HG02885 (cell line): ENCODE measurements at regions not wholly inside any gene's neighbourhood (a gene's known extent, or its start where the extent isn't known, plus 50 kb on each side); places are given as distances from the start of the nearest gene placed in this dataset.

Experiments
- ATAC-seq: cut with Tn5 transposase; IDR thresholded peaks from one replicate; pipeline ENCODE4 v1.9.1; 2021; ENCODE audit warnings: mild to moderate bottlenecking; ENCODE audit not compliant: unreplicated experiment, poor library complexity

DNA sequence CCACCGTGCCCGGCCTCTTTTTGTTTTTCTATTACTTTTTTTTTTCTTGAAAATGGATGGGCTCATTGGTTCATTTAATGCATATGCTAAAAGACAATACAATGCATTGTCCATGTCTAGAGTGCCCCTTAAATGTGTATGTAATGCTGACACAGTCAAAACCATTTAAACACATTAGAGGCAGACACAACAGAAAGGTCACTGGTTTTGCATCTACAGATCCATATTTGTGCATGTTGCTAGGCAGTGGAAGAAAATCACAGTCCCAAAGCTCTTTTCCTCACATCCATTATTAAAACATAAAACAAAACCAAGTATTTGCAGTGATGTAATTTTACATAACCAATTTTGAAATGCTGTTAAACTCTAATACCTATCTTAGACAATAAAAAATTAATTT, 389.0 kb downstream of the TAF11L14 start:
- ATAC-seq = no peak

DNA sequence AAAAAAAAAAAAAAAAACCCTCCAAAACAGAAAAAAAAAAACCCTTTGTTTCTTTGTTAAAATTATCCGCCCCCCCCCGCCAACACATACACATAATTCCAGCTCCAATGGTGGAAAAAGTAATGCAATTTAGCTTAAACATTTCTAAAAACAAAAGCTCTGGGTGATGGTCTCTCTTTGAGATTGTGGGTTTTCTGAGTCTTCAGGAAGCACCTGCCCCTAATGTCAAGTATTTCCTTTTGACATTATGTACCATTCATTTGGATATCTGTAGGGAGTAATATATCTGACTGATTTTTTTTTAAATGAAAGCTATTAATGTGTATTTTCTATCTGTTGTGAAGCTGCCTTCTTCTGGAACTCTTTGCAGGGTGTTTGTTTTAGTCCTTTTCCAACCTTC, 389.7 kb downstream of the TAF11L14 start:
- ATAC-seq = no peak

DNA sequence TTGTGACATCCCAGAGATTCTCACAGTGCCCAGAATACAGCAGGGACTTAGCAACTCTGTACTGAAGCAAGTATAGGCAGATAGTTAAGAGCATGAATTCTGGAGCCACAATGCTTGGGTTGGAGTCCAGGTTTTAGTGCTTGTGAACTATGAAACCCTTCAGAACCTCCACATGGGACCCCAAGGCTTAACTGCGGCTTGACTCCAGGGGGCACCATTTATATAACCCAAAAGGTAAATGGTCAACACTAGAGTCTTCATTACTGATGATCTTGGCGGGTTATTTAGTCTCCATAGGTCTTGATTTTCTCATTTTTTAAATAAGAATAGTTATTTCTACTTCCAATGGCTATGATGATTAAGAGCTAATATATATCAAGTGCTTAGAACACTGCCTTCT, 390.3 kb downstream of the TAF11L14 start:
- ATAC-seq = no peak

DNA sequence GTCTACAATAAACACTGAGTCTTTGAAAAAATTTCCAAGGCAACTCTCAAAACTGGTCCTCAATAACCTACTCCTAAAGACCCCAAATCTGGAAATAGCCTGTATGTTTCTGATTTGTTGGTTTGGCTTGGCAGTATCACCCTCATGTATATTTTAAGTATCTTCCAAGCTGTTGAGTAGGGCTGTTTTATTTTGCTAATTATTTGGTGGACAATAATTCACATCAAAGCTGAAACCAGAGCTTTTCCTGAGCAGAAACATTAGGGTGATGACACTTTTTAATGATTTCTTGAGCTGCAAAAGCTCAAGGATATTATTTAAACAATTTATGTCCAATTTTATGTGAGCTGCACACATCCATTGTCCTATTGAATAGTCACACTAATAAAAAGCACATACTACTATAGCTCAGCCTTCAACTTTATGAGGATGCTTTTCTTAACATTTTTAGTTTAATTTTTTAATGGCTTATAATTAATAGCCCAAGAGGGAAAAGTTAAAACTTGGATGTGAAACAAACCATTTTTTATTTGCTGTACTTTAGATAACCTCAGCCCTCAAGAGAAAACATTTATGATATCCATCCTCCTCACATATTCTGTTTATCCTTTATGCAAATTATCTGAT, 393.1 kb downstream of the TAF11L14 start:
- ATAC-seq = no peak

DNA sequence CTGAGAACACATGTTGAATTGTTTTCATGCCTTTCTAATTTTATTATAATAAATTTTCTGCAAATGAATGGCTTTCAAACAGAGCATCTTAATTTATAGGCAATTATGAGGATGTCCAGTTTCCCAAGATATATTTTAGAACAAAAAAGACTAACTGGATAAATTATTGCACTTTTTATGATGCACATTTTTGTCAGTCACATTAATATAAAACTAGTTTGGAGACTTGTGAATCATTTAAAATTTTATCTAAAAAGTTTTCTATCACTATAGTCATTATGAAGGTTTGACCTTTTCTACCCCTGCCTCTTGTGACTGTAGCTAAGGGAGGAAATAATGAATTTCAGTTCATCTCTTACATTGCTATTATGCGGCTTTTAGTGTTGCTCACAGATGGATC, 393.8 kb downstream of the TAF11L14 start:
- ATAC-seq = no peak

DNA sequence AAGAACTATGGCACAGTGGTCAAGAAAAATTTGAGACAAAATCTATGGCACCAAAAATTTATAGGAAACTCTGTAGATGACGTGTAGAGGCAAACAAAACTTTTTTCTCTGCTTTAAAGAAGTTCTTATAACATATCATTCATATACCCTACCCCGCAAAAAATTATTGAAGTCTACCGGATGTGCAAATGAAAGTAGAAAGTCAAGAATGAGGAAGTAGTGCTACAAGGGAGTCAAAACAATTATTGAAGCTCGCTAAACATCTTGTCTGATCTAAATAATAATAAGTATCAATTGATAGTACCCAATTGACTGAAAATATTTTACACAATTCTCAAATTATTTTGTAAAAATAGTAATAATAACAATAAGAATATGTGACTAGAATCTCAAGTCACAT, 398.5 kb downstream of the TAF11L14 start:
- ATAC-seq = no peak

DNA sequence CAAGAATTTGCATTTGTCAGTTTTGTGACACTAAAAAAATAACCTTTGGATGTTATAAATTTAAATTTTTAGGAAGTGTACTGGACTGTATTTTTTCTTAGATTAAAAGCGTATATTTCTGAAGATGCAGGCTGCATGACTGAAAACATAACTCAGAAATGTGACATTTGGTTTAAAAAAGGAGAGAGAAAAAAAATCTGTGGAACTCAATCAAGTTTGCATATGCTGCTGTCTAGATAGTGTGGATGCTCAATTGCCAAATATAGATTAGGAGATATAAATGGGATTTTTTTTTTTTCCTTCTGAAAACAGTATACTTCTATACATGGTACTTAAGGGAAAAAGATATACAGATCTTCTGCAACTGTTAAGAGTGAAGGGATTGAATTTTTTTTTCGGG, 402.3 kb downstream of the TAF11L14 start:
- no peak for ATAC-seq

DNA sequence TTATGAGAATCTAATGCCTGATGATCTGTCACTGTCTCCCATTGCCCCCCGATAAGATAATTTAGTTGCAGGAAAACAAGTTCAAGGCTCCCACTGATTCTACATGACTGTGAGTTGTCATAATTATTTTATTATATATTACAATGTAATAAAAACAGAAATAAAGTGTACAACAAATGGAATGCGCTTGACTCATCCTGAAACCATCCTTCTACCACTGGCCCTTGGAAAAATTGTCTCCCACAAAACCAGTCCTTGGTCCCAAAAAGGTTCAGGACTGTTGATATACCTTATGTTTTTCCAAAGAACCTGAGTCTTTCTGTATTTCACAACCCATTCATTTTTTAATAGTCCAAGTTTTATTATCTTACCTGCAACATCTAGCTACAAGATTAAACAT, 403.5 kb downstream of the TAF11L14 start:
- no peak for ATAC-seq

DNA sequence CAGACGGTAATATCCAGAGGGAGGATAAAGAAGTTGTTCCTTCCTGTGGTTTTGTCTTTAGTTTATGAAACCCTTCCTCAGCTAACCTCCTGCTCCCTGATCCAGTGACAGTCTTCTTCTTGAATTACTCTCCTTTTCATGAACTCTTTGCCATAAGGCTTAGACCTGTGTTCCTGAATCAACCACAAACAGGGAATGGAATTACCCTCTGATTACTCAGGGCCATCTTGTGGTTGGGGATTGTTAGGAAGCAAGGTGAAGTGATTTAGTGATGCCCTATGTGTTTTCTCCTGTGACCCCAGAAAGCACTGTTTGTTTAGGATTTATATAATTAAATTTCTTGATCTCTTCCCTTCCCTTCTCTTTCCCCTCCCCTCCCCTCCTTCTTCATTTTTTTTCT, 409.1 kb downstream of the TAF11L14 start:
- no peak for ATAC-seq

DNA sequence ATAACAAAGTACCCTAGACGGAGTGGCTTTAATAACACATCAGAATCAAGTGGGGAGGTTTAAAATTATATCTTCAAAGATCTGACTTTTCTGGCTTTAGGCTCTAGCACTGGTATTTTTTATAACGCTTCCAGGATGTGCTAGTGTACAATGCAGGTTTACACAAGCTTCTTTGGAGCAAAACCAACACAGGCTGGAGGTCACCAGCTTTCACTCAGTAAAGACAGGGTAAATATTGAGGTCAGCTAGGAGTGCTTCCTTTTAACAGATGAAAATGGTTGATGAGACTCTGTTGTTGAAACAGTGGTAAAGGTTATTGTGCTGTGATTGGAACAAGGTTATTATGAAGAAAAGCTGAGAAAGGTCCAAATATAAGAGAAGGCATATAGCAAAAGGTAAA, 414.2 kb downstream of the TAF11L14 start:
- ATAC-seq = no peak

DNA sequence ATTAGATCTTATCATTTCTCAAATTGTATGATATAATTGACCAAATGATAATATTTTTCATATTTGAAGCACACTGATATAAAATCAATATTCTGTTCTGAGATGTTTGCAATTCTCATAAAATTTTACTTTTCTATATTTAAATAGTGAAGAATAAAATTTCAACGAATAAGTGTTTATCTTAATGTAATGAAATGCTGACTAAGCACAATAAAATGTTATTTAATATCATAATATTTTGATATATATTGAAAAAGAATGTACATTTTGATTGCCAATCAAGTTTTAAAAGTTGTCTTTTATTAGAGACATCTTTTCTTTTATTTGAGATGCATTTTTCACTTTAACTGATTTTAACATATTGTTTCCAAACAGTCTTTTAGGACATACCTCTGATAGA, 416.1 kb downstream of the TAF11L14 start:
- ATAC-seq = no peak

DNA sequence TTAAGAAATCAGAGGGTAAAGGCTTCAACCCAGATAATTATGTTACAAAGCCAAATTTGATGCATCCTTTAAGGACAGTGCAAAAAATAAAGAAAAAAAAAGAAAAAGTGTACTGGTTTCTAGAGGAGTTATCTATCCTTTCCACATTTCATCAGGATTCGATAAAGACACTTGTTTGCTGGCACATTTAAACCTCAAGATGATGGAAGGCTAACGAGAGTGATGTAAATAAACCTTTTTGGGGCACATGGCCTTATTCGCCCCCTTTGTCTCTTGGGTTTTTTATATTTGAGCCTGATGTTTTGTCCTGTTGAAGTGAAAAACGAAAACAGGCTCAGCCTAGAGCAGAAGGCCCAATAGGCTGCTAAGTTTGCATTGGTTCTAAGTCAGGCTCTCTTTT, 416.5 kb downstream of the TAF11L14 start:
- no peak for ATAC-seq

DNA sequence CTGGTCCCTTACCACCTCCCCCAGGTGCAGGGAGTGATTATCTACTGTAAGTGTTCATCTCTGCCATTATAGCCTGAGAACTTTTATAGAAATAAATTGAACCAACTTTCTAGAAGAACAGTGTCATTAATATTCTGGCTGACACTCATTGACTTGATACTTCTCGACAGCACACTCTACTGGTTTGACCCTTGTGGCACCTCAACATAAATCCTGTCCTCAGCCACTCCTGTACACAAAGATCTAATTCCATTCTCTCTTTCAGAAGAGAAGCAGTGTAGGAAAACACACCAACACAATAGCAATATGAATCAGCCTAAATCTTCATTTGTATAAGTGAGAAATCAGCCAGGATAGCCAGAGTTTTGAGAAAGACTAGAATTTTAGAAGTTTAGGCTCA, 417.7 kb downstream of the TAF11L14 start:
- ATAC-seq = no peak

DNA sequence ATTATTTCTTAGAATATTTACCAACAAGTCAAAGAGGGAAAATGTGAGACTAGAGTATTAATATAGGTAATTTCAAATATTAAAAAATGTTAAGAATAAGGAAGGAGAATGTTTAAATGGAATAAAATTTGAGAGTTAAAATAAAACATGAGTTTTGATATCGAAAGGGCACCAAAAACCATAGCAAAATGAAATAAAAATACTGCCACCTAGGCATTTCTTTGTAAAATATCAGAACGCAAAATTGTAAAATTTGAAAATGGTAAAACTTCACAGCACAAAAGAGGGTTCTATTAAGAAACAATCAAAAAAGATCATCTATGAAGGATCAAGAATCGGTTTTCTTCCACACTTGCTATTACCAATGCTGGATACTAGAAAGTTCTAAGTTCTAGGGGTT, 418.3 kb downstream of the TAF11L14 start:
- ATAC-seq = no peak

DNA sequence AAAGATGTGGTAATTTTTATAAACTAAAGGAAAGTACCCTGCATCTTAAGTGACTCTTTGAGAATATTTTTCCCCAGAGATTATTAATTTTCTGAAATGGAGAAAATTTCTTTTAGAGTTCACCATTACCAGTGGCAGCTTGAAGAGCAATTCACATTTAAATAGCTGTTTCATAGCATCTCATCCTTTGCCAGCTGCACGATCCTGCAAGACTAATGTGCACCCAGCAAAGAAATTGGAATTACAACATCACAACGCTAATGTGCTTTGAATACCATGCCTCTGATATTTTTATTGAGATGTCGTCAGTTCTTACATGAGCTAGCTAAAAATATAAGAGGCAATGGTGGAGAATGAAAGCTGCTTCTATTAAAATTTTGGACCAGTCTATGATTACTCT, 423.5 kb downstream of the TAF11L14 start:
- no peak for ATAC-seq

DNA sequence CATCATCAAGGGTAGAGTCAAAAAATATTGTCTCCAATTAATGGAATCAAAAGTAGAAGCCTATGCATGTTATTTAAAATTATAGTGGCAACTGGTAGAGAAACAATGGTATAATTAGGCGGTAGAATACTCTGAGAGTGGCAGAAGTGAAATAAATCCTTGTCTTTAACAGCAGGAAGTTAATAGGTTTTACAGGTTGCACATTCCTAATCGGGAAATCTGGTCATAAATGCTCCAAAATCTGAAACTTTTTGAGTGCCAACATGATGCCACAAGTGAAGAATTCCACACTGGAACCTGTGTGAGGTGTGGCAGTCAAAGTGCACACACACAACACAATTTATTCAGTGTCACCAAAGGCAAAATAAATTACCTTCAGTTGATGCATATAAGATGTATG, 433.4 kb downstream of the TAF11L14 start:
- ATAC-seq = no peak

DNA sequence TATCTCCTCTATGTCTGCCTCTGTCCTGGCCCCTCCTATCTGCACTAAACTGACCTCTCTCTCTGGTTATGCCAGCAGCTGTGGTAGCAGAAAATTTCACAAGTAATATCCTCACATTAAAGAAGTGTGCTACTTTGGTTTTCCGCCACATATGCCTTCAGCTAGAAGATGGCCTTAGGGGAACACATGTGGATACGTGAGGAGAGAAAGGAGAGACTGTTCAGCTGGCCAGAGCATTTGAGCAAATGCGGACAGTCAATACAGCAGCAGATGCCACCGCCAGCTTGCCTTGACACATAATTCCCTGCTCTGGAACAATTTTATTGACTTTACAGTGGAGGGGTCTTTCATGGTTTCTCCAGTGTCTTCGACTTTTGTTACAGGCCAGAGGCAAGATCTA, 434.6 kb downstream of the TAF11L14 start:
- ATAC-seq = no peak

DNA sequence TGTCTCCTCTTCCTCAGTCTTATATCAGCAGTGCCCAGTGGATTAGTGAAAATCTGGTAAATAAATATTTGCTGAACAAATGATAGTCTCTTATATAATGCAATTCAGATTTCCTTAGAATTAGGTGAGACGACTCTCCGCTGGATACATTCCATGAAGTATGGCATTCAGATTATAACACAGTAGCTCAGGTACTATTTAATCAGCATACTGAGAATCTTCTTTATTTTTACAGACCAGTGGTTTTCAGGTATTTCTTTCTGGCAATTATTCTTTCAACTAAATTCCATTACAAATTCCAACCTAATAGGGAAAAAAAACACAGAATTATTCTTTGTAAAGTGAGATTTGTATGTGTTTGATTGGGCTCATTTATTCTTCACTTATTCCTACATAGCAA, 435.5 kb downstream of the TAF11L14 start:
- no peak for ATAC-seq

DNA sequence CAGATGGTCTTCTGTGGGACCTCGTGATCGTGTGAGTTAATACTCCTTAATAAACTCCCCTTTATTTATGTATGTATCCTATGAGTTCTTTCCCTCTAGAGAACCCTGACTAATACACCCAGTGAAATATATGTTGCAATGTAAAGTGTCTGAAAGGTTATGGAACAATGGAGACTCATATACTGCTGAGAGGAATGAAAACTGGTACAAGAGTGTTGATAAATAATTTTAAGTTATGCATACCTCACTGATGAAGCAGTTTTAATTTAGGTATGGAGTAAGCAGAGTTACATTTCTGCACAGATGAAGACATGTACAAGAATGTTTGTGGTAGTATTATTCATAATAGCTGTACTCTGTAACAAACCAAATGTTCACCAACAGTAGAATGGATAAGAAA, 438.3 kb downstream of the TAF11L14 start:
- ATAC-seq = no peak

DNA sequence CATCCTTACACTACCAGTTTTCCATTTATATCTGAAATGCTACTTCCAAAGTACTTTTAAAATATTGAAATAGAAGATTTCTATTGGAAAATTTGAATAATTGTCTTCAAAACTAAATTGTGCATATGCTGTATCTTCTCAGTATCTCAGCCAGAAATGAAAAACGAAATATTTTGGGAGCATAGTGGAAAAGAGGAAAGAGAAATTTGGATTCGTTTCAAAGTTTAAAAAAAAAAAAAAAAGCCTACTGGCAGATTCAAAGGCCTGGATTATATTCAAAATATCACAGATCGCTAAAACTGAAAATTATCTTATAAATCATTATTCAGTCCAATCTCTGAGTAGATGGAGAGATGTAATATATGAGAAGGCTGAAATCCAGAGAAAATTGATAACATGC, 440.7 kb downstream of the TAF11L14 start:
- no peak for ATAC-seq

DNA sequence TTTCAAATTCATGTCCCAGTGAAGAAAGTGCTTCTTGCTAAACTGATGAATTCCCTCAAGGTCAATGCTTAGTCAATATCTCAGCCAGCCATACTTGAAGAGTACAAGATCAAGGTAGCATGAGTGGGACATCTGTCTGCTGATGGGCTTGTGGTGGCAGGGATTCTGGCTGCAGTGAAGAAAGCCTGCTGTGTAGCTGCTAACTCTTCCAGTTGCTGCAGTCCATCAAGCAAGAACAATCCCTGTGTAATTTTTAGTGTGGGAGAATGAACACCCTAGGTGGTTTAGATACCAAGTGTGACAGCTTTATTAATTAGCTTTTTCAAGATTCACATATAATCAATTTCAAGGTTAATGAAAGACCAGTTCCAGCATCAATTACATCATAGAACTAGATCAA, 443.9 kb downstream of the TAF11L14 start:
- ATAC-seq = no peak

DNA sequence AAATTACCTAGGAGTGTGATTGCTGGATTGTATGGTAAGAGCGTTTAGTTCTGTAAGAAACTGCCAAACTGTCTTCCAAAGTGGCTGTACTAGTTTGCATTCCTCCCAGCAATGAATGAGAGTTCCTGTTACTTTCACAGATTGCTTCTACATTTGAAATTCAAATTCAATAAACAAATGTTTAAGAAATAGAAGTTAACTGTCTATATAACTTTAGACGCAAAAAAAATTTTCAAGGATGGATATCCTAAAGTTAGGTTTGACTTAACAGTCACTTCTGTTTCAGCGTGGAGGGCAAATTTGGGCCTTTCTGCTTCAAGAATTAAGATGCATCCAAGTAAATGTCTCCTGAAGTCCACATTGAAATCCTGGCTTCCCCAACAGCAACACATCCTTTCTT, 445.6 kb downstream of the TAF11L14 start:
- no peak for ATAC-seq

DNA sequence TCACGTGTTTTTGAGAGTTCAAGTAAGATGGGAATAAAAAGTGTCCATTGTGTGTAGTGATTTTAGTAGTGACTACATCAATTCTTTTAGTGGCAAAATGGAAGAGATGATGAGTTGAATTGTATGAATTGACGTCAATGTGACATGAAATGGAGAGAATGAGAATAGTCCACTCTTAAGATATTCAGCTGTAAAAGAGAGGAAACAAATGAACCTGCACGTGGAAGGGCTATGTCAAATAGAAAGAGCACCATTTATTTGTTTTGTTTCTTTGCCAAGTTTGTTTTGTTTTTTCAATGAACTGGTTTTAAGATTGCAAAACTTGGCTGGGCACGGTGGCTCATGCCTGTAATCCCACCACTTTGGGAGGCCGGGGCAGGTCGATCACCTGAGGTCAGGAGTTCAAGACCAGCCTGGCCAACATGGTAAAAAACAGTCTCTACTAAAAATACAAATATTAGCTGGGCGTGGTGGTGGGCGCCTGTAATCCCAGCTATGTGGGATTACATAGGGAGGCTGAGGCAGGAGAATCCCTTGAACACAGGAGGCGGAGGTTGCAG, 453.8 kb downstream of the TAF11L14 start:
- no peak for ATAC-seq
